ENCODE measurements at regions not wholly inside any gene's neighbourhood (a gene's known extent, or its start where the extent isn't known, plus 50 kb on each side); places are given as distances from the start of the nearest gene placed in this dataset.
"Not testable (repeated sequence)": the region's sequence is repeated elsewhere in the genome, so short reads cannot be mapped to it uniquely, and the experiment has no call there.

DNA sequence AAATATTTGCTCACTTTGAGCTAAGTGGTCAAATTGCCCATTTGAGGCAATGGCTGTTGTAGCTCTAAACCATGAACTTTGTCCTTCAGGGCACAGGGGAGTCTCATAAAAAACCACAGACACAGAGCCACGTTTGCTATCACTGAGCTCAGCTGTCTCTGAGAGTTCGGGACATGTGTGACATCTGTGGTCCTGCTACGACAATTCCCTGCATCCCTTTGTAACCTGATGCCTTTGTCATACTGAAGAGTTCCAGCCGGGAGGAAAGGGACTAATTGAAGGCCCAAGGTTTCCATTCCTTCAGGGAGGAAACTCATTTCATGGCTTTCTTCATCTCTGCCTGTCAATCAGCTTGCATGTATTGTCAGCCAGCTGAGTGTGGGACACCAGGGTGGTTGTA is 599.4 kb upstream of the CDH5 start:
- DNase-seq (ENCODE audit: low spot score): no peak

DNA sequence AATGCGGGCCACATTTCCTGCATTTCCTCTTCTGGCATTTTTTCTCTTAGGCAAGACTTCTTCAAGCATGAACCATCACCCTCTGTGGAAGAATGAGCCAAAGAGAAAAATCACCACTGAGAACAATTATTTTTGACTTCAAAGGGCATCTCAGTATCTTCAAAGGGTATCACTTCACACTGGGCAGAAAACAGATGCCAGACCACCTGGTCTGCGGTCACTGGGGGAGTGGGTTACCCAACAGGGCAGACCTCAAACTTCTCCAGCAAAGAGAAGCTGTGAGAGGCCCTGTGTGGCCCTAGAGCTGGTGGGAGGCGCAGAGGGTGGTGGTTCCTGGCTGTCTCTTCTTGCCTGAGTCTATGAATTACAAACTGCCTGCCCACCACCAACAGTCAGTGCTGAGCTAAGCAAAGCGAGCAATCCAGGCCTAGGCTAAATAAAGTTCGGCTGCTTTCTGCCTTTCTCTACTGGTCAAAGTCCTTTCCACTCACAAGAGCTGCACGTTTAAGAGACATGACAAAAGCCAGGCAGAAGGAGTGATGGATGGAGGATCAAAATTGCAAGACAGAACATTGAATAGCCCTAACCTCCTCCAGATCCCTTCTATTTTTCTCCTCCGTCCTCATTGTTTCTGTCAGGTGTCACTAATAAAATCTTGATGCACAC is 602.7 kb upstream of the CDH5 start:
- DNase-seq (ENCODE audit: low spot score): no peak

DNA sequence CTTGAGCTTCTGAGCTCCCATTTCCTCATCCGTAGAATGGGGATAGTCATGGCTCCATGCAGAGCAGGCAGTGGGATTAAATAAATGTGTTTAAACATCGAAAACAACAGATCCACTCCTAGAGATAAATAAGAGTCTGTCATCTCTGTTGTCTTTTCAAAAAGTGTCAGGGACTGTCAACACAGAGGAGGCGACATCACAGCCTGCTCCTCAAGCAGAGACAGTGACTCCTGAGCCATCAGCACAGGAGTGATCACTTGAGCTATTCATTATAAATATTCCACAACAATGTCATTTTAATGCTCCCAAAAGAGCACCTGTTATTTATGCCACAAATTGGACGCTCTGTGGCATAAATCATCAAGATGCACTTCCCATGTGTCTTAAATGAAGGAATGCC is 605.6 kb upstream of the CDH5 start:
- no peak for DNase-seq (ENCODE audit: low spot score)

DNA sequence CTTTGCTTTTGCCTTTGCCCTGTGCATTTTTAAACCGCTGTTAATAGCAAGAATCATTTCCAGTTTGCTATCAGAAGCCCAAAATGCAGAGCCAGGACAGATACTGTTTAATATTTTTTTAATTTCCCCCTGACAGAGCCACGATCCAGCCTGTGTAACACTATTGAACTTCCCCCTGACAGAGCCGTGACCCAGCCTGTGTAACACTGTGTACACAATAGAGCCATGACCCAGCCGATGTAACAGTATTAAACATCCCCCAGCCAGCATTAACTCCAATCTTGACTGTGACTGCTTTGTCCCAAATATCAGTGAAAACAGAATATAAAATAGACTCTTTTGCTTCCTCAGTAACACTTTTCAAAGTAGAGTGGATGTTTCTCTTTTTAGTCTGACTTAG is 607.9 kb upstream of the CDH5 start:
- no peak for DNase-seq (ENCODE audit: low spot score)

DNA sequence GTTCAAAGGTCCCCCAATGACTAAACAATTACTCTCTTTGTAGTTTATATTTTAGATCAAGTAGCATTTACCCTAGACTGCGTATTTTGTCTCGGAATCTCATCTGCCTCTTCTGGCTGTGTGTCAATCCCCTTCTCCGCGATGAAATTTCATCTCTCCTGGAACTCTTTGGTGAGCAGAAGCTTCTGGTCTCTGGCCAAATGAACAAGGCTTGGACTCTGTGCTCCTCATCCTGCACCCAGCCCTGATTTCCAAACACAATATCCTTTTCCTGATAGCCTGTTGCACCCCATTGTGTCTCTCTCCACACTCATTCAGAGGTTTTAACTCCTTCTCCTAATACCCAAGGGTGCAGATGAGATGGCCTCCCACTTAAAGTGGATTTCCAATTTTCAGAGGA is 609.4 kb upstream of the CDH5 start:
- DNase-seq (ENCODE audit: low spot score): no peak

DNA sequence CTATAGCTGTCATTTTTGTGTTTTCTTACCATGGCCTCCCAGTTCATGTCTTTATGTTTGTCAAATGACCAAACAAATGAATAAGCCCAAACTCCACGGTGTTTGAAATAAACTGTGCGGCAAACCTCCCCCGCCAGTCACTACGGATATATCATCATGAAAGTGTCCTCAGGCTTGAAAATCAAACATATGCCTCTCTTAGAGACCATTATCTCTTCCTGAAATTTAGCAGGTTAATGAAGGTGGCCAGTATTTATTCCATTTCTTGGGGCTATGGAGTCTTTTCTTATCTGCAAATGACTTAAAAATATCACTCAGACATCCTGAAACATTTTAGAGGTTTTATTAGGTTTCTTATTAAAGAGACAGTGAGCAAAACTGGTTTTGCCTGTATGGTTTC is 610.3 kb upstream of the CDH5 start:
- no peak for DNase-seq (ENCODE audit: low spot score)

DNA sequence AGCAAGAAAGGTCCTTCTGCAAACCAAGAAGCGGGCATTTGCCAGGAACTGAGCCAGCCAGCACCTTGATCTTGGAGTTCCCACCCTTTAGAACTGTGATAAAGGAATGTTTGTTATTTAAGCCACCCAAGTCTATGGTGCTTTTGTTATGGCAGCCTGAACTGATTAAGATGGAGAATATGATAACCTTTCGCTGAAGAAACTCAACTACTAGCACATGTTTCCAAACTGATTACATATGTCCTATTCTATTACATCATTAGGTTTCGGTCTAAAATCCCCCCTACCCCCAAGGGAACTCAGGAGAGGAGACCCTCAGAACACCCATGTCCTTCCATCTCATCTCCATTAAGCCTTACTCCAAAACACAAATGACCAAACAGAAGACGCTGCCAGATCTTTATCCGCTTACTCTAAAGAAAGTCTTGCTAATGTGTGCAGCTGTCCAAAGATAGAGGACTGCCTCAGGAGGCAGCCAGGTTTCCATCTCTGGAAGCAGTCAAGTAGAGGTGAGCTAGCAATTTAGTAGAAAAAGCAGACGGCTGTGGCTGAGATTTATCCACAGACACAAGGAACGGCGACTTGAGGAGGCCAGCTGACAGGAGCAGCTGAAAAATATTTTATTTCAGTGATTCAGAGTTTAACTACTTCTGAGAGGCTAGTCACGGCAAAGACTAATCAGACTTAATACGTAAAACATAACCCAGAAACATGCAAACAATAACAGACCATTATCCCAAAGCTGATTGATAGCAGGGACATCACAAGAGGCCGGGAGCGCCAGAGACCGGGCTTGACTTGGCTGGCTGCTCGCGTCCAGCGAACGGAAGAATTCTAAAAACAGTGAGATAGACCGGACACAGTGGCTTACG is 611.4 kb upstream of the CDH5 start:
- DNase-seq (ENCODE audit: low spot score): no peak

DNA sequence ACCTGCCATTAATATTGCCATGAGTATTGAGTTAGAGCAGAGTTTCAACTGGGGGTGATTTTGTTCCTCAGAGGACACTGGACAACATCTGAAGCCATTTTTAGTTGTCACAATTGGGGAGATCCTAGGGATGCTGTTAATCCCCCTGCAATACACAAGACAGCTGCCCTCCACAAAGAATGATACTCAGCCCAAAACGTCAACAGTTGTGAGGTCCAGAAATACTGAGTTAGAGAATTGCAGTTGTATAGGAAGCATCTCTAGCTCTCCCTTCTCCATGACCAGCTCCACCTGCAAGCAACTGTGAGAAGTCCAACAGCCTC is 614.0 kb upstream of the CDH5 start:
- DNase-seq (ENCODE audit: low spot score): no peak

DNA sequence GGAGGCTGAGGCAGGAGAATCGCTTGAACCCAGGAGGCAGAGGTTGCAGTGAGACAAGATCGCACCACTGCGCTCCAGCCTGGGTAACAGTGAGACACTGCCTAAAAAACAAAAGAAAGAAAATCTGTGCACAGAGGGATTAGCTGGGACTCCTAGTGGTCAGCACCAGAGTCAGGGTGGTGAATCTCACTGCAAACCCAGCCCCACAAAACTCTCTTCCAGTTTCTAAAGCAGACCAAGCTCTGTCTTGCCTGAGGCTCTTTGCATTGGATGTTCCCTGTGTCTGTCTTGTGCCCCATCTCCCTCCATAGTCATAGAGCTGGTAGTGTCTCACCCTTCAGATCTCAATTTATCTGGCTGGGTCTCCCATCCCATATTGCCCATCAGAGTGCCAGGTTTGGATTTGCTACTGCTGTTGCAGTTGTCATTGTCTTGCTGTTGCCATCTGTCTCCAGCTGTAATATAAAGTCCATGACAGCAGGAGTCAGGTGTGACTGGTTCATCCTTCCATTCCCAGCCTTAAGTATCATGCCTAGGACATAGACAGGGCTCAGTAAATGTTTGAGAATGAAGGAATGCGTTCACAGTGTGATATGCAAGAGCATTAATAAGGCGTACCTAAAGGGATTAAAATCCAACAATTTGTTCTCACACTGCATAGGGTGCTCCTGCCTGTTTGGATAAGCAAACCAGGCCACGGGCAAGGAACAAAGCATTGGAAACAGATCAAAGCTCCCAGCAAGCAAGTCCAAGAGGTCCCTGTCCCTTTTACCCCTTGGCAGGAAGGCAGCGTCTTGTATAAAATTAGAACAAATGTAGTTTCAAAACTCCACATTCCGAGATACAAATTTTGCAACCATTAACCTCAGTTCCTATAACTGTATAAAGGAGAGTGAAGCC is 614.6 kb upstream of the CDH5 start:
- DNase-seq (ENCODE audit: low spot score): no peak

DNA sequence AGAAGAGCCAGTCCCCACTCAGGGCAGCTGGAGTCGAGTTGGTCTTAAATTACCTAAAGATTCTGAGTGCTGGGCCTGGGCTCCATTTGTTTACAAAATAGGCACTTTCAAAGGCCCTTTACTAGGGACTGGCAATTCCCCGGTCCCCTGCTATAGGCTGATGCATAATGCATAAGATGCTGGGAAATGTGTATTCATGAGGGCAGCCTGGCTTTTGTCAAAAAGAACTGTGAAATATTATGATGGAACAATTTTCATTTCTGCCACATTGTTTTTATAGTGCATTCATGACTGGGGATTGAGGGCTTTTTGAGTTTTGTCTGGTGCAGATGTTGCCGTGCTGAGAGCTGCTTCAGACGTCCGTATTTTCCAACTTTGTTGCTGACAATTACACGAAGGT is 617.0 kb upstream of the CDH5 start:
- DNase-seq (ENCODE audit: low spot score): no peak

DNA sequence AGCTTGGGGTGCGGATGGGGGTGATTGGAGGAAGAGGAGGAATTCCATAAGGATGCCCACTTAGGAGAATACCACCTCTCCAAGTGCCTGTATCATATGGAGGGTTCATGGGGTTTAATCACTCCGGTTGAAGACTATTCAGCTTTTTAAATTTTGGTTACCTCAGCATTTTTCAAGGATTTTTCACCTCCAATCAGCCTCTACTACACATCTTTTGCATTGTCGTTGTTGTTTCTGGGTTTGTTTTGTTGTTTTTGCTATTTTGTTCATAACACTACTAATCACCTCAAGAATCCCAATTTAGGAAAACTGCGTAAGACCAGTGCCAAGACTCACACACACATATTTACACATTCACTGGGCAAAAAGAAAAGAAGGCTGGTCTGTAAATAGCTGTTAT is 619.5 kb upstream of the CDH5 start:
- no peak for DNase-seq (ENCODE audit: low spot score)

DNA sequence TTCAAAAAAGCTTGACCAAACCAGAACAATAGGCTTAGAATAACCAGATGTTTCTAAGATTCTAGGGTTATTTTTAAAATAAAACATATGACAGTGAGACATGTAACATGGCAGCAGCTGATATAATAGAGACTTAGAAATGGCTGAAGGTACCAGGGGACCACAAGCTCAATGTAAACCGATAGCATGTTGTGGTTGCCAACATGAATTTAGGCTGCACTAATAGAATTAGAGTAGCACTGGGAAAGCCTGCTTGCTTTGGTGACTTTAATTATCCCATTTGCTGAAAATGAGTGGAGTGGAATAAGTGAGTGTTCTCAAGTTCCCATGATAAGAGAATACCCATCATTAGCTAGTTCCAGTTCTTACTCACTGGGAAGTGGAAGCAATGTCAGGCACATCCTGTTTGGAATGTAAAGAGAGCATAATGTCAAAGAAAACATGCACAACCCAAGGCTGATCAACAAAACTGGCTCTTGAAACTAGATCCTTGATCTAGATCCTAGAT is 621.2 kb upstream of the CDH5 start:
- DNase-seq (ENCODE audit: low spot score): no peak

DNA sequence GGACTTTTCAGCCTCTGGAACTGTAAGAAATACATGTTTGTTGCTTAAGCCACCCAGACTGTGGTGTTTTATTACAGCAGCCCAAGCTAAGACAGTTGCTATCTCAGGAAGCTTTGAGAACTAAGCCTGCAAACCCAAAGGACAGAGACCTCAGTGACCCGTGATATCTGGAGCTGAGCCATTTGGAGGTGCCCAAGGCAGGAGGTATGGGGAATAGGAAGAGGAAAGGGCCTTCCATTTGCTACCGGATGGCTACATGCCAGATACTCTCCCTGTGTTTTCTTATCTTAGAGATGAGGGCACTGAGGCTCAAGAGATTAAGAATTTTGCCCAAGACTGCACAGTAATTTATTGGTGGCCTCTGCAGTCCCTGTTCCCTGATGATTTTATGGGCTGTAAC is 622.1 kb upstream of the CDH5 start:
- DNase-seq (ENCODE audit: low spot score): no peak

DNA sequence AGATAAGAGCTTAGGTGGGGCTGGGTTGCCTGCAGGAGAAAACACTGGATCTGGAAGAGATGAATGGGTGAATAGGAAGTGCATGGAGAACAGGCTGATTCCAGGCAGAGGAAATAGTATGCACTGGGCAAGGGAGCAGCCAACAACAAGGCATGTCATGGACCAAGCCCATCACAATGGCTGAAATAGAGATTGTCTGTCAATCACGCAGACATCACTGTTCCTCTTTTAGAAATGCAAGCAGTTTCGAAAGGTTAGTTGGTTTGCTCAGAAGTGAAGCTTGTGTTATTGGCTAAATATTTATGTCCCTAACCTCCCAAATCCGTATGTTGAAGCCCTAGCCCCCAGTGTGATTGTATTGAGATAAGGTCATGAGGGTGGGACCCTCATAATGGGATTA is 621.7 kb upstream of the CDH11 start:
- no peak for DNase-seq (ENCODE audit: low spot score)

DNA sequence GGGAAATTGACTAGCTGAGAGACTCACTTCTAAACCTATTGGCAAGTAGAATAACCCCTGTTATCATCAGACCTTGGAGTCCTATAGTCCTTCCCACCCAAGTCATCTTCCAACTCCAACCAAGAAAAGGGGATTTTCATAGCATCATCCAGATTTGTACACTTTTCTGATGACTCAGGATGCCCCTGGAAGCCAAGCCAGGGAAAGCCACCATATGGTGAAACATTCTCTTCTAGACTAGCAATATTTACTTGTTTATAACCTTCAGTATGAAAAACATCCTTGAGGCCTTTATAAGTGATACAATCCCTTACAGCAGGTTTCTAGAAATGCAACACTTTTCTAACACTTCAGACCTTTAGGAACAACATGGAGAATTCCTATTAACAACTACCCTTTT is 618.8 kb upstream of the CDH11 start:
- no peak for DNase-seq (ENCODE audit: low spot score)

DNA sequence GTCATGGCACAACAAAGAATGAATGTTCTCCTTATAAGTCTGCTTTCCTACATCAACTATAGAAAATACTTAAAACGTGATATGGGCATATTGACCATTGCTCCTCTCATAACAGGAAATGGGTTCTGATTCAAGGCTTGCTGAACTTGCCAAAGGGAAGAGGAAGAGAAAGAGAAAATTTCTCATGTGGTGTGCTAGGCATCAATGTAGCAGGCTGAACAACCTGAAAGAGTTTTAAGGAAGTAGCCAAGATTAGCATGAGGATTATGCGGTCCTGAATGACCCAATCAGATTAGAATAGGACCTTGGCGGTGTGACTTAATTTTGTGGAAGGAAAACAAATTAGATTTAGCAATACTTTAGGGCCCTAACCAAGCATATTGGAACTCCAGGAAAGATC is 617.7 kb upstream of the CDH11 start:
- no peak for DNase-seq (ENCODE audit: low spot score)

DNA sequence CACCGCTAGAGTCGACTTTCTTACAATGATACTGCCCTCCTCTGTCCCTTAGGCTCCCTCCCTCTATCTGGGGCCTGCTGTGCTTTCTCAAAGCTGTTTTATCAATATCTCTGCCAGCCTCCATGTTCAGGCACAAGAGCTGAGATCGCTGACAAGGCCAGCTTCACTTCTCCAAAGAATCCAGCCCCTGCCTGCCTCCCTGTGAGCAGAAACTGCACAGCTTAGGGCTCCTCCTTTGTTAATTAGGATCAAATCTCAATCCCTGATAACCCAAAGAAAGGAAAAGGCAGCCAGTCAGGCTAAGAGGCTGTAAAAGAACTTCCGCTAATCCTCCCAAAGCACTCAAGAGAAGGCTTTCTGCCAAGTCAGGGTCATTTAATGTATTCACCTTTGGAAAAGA is 616.0 kb upstream of the CDH11 start:
- DNase-seq (ENCODE audit: low spot score): no peak

DNA sequence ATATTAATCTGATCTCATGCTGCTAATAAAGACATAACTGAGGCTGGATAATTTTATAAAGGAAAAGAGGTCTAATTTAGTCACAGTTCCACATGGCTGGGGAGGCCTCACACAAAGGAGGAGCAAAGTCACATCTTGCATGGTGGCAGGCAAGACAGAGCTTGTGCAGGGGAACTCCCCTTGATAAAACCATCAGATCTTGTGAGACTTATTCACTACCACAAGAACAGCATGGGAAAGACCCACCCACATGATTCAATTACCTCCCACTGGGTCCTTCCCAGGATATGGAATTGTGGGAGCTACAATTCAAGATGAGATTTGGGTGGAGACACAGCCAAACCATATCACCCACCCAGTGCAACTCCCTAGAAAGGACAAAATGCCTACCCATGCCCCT is 613.8 kb upstream of the CDH11 start:
- DNase-seq (ENCODE audit: low spot score): not testable (repeated sequence)

DNA sequence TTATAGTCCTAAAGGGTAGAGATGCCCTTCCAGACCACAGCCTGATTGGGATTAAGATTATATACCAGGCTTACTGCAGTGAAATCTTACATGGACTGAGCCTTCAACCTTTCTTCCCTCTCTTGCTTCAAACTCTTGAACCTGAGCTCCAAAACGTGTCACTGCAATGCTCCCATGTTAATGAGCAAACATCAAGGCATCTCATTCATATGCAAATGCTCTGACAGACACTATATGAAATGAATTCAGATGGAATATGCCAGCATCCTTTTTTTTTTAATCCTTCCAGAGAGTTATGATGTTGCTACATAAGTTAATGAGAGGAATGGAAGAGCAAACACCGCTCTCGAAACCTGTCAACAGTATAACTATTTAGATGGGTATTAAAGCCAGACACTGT is 611.9 kb upstream of the CDH11 start:
- no peak for DNase-seq (ENCODE audit: low spot score)

DNA sequence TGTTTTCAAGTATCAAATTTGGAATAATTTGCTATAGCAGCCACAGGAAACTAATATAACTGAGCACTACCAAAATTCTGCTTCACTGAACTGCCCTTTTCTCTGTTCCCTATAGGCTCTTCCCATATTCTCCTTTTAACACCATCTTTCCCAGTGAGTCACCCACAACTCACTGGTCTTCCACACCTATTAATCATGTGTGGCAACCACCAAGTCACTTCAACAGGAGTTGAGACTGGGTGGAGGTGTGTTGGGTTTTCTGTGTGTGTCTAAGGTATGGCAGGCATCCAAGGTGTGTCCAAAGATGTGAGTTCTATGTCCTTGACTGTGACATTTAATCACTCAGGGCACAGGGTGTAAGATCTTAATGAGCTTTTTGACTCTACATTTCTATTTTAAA is 610.0 kb upstream of the CDH11 start:
- DNase-seq (ENCODE audit: low spot score): no peak

DNA sequence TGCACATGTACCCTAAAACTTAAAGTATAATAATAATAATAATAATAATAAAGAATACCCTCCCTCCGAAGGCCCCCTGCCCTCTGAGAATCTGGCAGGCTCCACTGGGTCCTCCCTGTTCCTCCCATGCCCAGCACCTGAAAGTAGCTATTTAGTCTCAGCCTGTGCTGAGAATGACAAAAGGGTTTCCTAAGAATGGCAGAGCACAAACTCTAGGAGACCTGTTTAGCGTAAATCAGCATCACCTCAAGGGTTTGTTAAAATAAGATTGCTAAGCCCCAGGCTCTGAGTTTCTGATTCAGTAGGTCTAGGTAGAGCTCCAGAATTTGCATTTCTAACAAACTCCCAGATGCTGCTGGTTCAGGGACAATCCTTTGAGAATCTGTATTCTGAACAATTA is 606.8 kb upstream of the CDH11 start:
- DNase-seq (ENCODE audit: low spot score): no peak

DNA sequence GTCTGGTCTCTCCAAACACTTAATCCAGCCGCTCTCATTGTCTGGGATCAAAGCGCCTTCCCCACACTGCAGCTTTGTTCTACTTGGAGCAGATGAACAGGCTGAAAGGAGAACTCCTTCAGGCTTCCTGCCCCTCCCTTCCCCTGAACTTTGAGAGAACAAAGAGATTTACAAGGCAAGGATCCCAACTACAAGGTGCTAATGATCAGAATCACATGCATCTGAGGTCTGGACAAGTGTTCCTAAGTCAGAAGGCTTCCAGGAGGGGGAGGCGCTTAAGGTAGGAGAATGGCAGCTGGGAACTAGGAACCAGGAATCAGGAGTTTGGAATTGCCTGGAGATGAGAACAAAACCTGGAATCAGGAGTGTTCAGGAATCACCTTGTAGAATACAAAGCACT is 606.3 kb upstream of the CDH11 start:
- peak; percentile 41 for DNase-seq (ENCODE audit: low spot score)
